Stimulated activated CD4-positive, alpha-beta T cell treated with anti-CD3 and anti-CD28 coated beads, Interleukin-1b, Interleukin-23, amount 100 ng/mL, for 24 hours (primary cell): ENCODE measurements at regions not wholly inside any gene's neighbourhood (a gene's known extent, or its start where the extent isn't known, plus 50 kb on each side); places are given as distances from the start of the nearest gene placed in this dataset.

ENCODE experiments used
- DNase-seq, 4 experiments: peaks; one replicate each; pipeline ENCODE4 v3.0.0-alpha.2; 2020; ENCODE audit warnings: low read depth in 4 of 4, low spot score in 1 of 4

DNA sequence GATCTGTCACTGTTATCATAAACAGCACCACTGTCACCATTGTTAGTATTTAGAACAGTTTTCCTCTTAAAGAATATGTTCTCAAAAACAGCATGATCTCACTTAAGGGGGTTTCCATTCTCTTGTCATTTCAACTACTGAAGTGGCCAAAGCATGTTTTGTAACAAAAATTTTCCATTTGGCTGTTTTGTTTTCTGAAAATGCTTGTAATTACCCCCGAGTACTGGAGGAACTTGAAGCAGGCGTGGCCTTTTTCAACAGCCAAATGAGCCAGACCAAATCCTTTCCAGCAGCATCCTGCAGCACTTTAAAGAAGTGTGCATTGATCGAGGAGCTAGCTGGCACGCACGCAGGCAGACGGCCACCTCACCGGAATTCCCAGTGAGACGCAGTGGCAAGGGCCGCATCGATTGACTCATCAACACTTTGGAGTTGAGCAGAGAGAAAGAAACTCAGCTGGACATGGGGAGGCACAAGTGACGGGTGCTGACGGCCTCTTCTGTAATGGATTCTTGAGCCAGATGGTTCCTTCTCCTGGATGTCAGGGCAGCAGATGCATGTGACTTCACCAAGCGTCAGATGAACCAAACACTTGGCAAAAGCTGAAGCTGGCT lies 234.3 kb upstream of the IGF1R start:
- no peak for DNase-seq

GRCh38 chr15:98416222-98416855 lies 232.0 kb upstream of the IGF1R start:
- DNase-seq, result no peak

DNA sequence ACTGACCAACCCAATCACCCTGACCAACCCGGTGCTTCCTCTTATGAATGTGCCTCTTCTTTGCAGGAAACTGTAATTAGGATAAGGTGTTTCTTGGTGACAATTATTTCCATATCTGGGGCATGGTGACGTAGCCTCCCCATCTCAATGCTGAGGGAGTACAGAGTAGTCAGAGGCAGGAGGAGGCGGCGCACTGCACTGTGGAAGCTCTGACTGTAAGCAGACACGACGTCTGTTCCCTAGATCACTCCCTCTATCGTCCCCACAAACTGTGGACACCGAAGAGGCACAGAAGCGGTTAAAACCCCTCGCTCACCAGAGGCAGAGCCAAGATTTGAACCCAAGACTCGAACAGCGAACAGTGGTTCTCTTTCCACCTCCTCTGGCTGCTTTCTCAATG lies 231.0 kb upstream of the IGF1R start:
- no peak for DNase-seq

DNA sequence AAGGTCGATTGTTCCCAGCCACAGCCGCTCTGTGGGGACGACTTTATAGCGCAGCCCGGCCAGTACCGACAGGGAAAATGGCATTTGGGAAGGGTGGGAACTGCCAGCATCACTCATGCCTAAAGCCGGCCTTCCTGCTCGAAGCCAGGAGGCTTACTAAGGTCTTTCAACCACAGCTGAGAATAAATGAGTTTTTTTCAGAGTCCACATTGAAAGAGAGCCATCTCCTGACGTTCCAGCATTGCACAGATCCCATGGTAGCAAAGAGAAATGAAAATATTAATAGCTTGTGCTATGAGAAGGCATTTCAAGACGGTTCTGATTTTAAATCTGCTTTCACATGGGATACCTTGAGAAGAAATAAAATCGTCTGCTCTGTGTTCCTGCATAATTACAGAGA lies 230.2 kb upstream of the IGF1R start:
- no peak for DNase-seq

- DNase-seq, result no peak
These were observed 229.1 kb upstream of the IGF1R start for GRCh38 chr15:98419173-98419780.

- no peak for DNase-seq
These were observed 227.5 kb upstream of the IGF1R start for GRCh38 chr15:98420837-98421236.

DNA sequence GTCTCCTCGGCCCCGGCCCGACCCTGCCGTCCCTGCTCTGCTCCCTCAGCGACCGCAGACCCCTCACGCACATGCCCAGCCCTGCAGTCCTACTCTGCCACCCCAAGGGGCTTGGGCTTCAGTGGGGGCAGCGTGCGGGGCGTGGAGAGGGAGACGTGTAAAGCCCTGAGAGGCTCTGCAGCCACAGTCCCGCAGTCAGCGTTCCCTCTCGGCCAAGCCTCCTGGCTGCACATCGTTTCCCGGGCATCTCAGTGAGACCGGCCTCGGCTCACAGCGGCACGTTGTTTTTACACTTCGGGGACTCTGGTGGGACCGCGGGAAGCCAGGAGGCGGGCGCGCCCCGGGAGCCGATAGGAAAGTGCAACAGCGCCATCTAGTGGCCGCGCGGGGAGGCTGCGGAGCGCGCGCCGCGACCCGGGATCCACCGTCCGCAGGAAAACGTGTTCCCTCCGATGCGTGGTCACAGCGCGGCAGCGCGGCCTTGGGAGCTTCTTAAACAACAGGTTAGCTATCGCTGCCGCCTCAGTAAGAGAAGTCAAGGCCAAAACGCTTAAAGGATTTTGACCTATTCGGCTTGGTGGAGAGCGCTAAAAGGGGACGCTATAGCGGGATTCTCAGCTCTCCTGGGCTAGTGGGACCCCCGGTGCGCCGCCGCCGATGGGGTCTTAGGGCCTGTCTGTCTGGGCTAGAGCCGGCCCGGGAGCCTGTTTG lies 226.8 kb upstream of the IGF1R start:
- peak; percentile 50 to 62 (median 56) for DNase-seq

- DNase-seq, result no peak
These were observed 226.2 kb upstream of the IGF1R start for GRCh38 chr15:98422130-98422478.

DNA sequence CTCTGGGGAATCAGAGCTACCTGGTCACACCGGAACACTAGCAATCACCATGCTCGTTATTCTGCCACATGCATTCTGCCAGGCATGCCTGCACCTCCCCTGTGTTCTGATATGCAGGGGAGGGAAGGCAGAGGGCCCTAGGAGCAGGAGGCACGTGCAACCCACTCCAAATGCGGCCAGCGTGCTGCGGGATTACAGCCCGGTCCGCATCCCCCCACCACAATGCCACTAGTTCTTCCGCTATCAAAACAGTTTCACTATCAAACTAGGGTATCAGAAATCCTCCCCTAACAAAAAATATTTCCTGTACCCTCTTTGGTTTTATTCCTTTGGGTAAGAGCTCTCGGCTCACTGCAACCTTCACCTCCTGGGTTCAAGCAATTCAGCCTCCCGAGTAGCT lies 223.2 kb upstream of the IGF1R start:
- DNase-seq, result no peak

DNA sequence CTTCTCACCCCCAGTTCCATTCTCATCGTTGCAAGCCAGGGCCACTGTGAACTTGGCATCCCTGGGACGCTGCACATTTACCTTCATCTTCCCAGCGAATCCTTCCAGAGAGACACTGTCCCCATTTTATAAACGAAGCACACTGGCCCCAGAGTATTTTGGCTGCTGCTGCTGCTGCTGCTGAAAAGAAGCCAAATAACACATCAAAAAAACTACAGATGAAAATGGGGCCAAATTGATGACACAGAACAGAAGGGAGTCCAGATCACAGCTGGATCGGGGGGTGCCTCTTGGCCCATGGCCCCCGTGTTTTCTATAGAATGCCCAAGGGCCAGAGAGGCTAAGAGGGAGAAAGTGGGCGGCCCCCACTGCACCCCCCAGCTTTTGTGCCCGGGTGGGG lies 221.0 kb upstream of the IGF1R start:
- DNase-seq, result no peak

DNA sequence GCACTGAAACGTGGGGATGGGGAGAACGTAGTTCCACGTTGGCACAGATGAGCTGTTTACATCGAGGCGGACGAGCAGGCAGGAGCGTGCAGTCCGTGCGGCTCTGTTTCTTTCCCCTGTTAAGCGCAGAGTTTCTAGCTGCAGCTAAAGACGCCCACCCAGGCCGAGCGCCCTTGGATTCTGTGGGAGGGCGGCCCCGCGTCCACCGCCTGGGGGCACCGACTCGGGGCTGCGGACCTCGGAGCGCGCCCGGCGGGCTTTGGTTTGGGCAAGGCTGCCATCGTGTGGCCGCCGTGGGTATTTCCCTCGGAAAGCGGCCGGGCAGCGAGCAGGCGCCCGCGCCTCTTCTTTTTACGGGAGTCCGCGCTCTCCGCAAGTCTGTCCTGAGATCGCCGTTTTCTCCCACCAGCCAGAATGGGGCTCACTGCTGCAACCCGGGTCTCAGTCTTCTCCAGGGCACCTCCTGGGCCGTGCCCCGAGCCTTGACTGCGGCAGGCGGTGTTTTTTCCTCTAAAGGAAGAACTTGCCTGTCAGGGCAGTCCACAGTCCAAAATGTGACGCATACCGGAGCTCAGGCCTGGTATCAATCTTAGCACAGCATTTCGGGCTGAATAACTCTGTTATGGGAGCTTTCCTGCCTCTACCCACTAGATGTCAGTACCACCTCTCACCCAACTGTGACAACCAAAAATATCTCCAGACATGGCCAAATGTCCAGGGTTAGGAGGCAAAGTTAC lies 219.9 kb upstream of the IGF1R start:
- DNase-seq, result peak; percentile 19 to 50 (median 44)

DNA sequence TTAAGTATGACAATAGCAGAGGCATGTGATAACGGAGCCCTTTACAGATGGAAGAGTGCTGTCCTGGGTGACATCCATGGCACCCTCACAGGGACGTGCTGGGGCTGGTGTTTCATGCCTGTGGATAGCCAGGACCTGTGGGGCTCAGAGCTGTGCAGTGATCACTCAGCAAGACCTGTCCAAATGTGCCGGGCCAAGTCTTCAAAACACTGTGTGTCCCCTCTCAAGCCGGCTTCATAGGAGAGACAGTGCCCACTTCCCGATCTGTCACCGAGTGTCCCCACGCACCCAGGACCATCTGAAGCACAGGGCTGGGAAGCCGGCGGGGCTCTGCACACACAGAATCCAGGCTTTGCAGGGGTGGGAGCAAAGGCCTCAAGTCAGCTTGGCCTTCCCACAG lies 217.2 kb upstream of the IGF1R start:
- DNase-seq, result no peak

DNA sequence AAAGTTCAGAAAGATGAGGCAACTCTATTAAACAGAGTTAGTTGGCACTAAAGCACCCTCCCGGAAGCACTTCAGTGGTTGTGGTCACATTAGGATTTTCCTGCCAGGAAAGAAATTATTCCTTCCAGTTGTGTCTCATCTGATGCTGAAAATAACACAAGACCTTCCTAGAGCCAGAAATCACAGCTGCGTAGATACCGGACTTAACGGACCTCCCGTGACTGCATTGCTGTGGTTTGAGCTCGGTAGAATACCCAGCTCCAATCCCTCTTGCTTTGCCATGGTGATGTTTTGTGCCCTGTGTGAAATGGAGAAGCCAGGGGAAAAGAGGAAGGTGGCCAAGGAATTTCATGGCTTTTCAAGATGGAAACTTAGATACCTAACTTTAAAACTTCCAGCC lies 215.0 kb upstream of the IGF1R start:
- no peak for DNase-seq

DNA sequence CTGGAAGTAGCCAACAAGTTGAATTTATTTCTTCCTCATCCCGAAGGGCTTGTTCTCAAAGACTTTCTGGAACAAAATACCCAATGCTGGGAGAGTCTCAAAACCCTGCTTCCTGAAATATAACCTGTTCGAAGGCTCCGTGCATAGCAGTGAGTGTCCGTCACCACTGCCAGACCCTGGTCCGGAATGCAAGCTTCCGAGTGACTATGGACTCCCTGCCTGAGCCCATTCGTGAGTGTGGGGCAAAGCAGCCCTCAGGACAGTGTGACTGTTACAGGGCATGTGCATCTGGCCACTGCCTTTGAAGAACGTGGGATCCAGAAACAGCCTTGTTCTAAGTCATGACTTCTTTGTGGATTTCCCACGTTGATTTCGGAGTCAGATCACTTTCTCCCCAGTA lies 214.5 kb upstream of the IGF1R start:
- DNase-seq, result no peak

- no peak for DNase-seq
These were observed 210.6 kb upstream of the IGF1R start for GRCh38 chr15:98437752-98438151.

- DNase-seq, result no peak
These were observed 210.0 kb upstream of the IGF1R start for GRCh38 chr15:98438326-98438725.

DNA sequence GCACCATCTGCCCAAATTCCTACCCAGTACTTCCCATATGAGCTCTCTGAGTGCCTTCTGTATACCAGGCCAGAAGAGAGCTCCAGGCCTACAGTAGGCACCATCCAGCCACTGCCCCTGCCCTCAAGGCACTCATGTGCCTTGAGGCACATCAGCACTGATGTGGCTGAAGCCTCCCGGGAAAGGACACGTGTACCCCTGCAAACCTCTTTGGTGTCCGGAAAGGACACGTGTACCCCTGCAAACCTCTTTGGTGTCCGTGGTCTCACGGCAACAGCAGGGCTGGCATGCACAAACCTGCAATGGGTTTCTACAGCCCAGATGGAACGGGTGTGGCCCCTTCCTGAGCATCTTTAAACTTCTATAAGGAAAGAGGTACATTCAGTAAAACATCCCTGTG lies 209.4 kb upstream of the IGF1R start:
- no peak for DNase-seq

GRCh38 chr15:98439523-98439942 lies 208.8 kb upstream of the IGF1R start:
- no peak for DNase-seq

DNA sequence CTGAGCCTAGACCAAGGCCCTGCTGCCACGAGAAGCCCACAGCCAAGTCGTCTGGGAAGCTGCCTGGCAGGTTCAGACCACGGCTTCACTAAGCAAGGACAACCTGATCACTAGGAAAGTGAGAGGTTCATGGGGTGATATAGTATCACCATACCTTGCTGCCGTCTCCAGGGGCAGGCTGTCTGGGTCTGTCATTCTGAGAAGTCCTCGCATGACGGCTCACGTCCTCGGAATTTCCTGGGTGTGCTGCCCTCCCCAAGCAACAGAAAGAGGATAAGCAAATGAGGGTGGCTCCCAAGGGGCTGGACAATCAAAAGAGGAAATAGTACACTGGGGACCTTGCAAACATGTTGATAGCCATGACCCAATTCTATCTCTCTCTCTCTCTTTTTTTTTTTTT lies 207.4 kb upstream of the IGF1R start:
- DNase-seq, result no peak

DNA sequence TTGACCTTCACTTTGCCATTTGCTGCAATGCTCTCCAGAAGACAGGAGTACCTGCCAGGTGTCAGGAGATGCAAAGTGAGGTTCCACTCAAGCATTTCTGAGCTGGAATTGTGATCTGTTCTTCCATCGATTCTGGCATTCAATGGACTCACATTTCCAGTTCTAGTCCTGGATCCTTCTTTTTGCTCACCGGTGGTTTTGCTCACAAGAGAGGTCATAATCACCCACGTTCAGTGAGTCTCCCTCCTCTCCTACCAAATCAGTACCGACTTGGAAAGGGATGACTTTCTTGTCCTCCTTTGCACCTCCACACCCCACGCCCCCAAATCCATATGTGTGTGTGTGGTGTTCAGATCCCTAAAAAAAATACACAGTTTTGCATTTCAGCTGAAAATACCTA lies 206.7 kb upstream of the IGF1R start:
- DNase-seq, result no peak

DNA sequence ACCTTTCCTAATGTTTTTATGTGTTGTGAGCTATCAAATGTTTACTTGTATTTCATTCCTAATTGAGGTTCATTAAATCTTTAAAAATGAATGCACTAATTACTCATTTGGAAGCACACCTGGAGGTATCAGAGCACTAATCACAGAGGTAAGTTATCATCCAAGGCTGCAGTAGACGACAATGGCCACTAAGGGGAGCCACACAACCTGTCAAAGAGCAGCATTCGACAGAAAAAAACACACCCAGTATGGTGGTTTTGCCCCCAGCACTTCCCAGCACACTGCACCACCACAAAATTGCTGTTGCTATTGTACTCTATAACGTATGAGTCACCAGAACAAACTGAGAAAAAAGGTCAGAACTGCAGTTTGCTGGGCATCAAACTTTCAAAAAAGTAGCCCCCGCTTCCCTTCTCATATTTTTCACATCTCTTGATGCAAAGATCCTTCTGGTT lies 205.9 kb upstream of the IGF1R start:
- peak in 2 of 4 experiments; percentile 35 to 44 for DNase-seq

- DNase-seq, result no peak
These were observed 205.4 kb upstream of the IGF1R start for GRCh38 chr15:98442901-98443300.
